ENCODE measurements at regions not wholly inside any gene's neighbourhood (a gene's known extent, or its start where the extent isn't known, plus 50 kb on each side); places are given as distances from the start of the nearest gene placed in this dataset.
"Not testable (repeated sequence)": the region's sequence is repeated elsewhere in the genome, so short reads cannot be mapped to it uniquely, and the experiment has no call there.

- no peak for DNase-seq
- Histone ChIP-seq H3K27me3 (ENCODE audit: control insufficient read depth, insufficient read depth, low read length) (peaks cover 29% of the 10 kb centered on the region), H3K4me3 (ENCODE audit: insufficient read depth, low read depth, low read length) (no peak overlapping the region), H3K36me3 (replicated peaks; ENCODE audit: control insufficient read depth, insufficient read depth, low read length) (no peaks in the 10 kb centered on the region)
Measured at GRCh38 chr22:49674479-49675050, 153.1 kb downstream of the BRD1 start.

- H3K27me3 ChIP-seq (ENCODE audit: control insufficient read depth, insufficient read depth, low read length) = peaks cover 29% of the 10 kb centered on the region
- no peaks in the 10 kb centered on the region for H3K36me3 ChIP-seq (replicated peaks; ENCODE audit: control insufficient read depth, insufficient read depth, low read length)
- DNase-seq = no peak
- no peak overlapping the region for H3K4me3 ChIP-seq (ENCODE audit: insufficient read depth, low read depth, low read length)
Measured at GRCh38 chr22:49673048-49673447, 154.6 kb downstream of the BRD1 start.

- no peak overlapping the region for H3K4me3 ChIP-seq (ENCODE audit: insufficient read depth, low read depth, low read length)
- H3K36me3 ChIP-seq (replicated peaks; ENCODE audit: control insufficient read depth, insufficient read depth, low read length) = no peaks in the 10 kb centered on the region
- peaks cover 29% of the 10 kb centered on the region for H3K27me3 ChIP-seq (ENCODE audit: control insufficient read depth, insufficient read depth, low read length)
- DNase-seq = peak; percentile 54
Measured at GRCh38 chr22:49672014-49672516, 155.6 kb downstream of the BRD1 start.

- H3K36me3 ChIP-seq (replicated peaks; ENCODE audit: control insufficient read depth, insufficient read depth, low read length) = no peaks in the 10 kb centered on the region
- DNase-seq = peak; percentile 69
- peak overlapping the region; percentile 14; the same call in 1 of the 2 replicates for H3K4me3 ChIP-seq (ENCODE audit: insufficient read depth, low read depth, low read length)
- H3K27me3 ChIP-seq (ENCODE audit: control insufficient read depth, insufficient read depth, low read length) = peaks cover 29% of the 10 kb centered on the region
Measured at GRCh38 chr22:49671331-49672013, 156.2 kb downstream of the BRD1 start.

- Histone ChIP-seq H3K27me3 (ENCODE audit: control insufficient read depth, insufficient read depth, low read length) (peaks cover 29% of the 10 kb centered on the region), H3K4me3 (ENCODE audit: insufficient read depth, low read depth, low read length) (peak overlapping the region; percentile 36), H3K36me3 (replicated peaks; ENCODE audit: control insufficient read depth, insufficient read depth, low read length) (no peaks in the 10 kb centered on the region)
- peak; percentile 88 for DNase-seq
Measured at GRCh38 chr22:49670456-49671330, 157.0 kb downstream of the BRD1 start.

- H3K27me3 ChIP-seq (ENCODE audit: control insufficient read depth, insufficient read depth, low read length) = peaks cover 29% of the 10 kb centered on the region
- peak overlapping the region; percentile 36; the same call in 1 of the 2 replicates for H3K4me3 ChIP-seq (ENCODE audit: insufficient read depth, low read depth, low read length)
- not testable (repeated sequence) for DNase-seq; H3K36me3 ChIP-seq (replicated peaks; ENCODE audit: control insufficient read depth, insufficient read depth, low read length)
Measured at GRCh38 chr22:49669969-49670455, 157.7 kb downstream of the BRD1 start.

GRCh38 chr22:49669427-49669968, 158.2 kb downstream of the BRD1 start:
- H3K4me3 ChIP-seq (ENCODE audit: insufficient read depth, low read depth, low read length); DNase-seq: not testable (repeated sequence)
- peaks cover 28% of the 10 kb centered on the region for H3K27me3 ChIP-seq (ENCODE audit: control insufficient read depth, insufficient read depth, low read length)

GRCh38 chr22:49668402-49668801, 159.3 kb downstream of the BRD1 start:
- no peak overlapping the region for H3K4me3 ChIP-seq (ENCODE audit: insufficient read depth, low read depth, low read length)
- H3K27me3 ChIP-seq (ENCODE audit: control insufficient read depth, insufficient read depth, low read length) = peaks cover 27% of the 10 kb centered on the region
- H3K36me3 ChIP-seq (replicated peaks; ENCODE audit: control insufficient read depth, insufficient read depth, low read length) = no peaks in the 10 kb centered on the region
- DNase-seq = no peak

More at GRCh38 chr22:49669427-49669968, 158.2 kb downstream of the BRD1 start:
- not testable (repeated sequence) for H3K36me3 ChIP-seq (replicated peaks; ENCODE audit: control insufficient read depth, insufficient read depth, low read length)

- peaks cover 22% of the 10 kb centered on the region for H3K27me3 ChIP-seq (ENCODE audit: control insufficient read depth, insufficient read depth, low read length)
- peak; percentile 77 for DNase-seq
- H3K36me3 ChIP-seq (replicated peaks; ENCODE audit: control insufficient read depth, insufficient read depth, low read length) = no peaks in the 10 kb centered on the region
- H3K4me3 ChIP-seq (ENCODE audit: insufficient read depth, low read depth, low read length) = no peak overlapping the region
Measured at GRCh38 chr22:49667236-49667635, 160.4 kb downstream of the BRD1 start.

- no peak overlapping the region for H3K4me3 ChIP-seq (ENCODE audit: insufficient read depth, low read depth, low read length)
- H3K27me3 ChIP-seq (ENCODE audit: control insufficient read depth, insufficient read depth, low read length) = peaks cover 12% of the 10 kb centered on the region
- DNase-seq = no peak
- H3K36me3 ChIP-seq (replicated peaks; ENCODE audit: control insufficient read depth, insufficient read depth, low read length) = no peaks in the 10 kb centered on the region
Measured at GRCh38 chr22:49666146-49666809, 161.4 kb downstream of the BRD1 start.

- Histone ChIP-seq H3K36me3 (replicated peaks; ENCODE audit: control insufficient read depth, insufficient read depth, low read length) (no peaks in the 10 kb centered on the region), H3K4me3 (ENCODE audit: insufficient read depth, low read depth, low read length) (no peak overlapping the region), H3K27me3 (ENCODE audit: control insufficient read depth, insufficient read depth, low read length) (peaks cover under 1% of the 10 kb centered on the region)
- no peak for DNase-seq
Measured at GRCh38 chr22:49664891-49665290, 162.8 kb downstream of the BRD1 start.

- no peak for DNase-seq
Measured at GRCh38 chr22:49664371-49664881, 163.2 kb downstream of the BRD1 start.

GRCh38 chr22:49663823-49664222, 163.8 kb downstream of the BRD1 start:
- H3K36me3 ChIP-seq (replicated peaks; ENCODE audit: control insufficient read depth, insufficient read depth, low read length) = no peaks in the 10 kb centered on the region
- no peaks in the 10 kb centered on the region; the same call in 1 of the 2 replicates for H3K27me3 ChIP-seq (ENCODE audit: control insufficient read depth, insufficient read depth, low read length)
- H3K4me3 ChIP-seq (ENCODE audit: insufficient read depth, low read depth, low read length) = no peak overlapping the region
- DNase-seq = no peak

More at GRCh38 chr22:49664371-49664881, 163.2 kb downstream of the BRD1 start:
- Histone ChIP-seq H3K27me3 (ENCODE audit: control insufficient read depth, insufficient read depth, low read length) (no peaks in the 10 kb centered on the region; the same call in none of the 2 replicates), H3K36me3 (replicated peaks; ENCODE audit: control insufficient read depth, insufficient read depth, low read length) (no peaks in the 10 kb centered on the region), H3K4me3 (ENCODE audit: insufficient read depth, low read depth, low read length) (no peak overlapping the region)

Measured in H7 (cell line).